Fibroblast of lung (primary cell): ENCODE measurements at regions not wholly inside any gene's neighbourhood (a gene's known extent, or its start where the extent isn't known, plus 50 kb on each side); places are given as distances from the start of the nearest gene placed in this dataset.

Experiments
- DNase-seq, 2 donors: peaks; one replicate each; pipeline versions ENCODE4 v3.0.0 to v3.0.0-alpha.2; 2010; ENCODE audit warnings: low read depth in 2 of 2
- H2AFZ ChIP-seq: 2 replicates; pipeline ENCODE4 v1.5.1; 2012; ENCODE audit warnings: low read length, control low read depth, inconsistent platforms
- H3K27ac ChIP-seq: 2 replicates; pipeline ENCODE4 v1.5.1; 2011; ENCODE audit warnings: low read length, control low read depth; ENCODE audit not compliant: insufficient read depth
- H3K27me3 ChIP-seq: 2 replicates; pipeline ENCODE4 v1.5.1; 2011; ENCODE audit warnings: mild to moderate bottlenecking, low read length; ENCODE audit not compliant: control insufficient read depth, insufficient read depth
- H3K36me3 ChIP-seq: 2 replicates; pipeline ENCODE4 v1.5.1; 2011; ENCODE audit warnings: low read length; ENCODE audit not compliant: control insufficient read depth, insufficient read depth
- H3K4me1 ChIP-seq: 2 replicates; pipeline ENCODE4 v1.5.1; 2011; ENCODE audit warnings: low read length; ENCODE audit not compliant: control insufficient read depth, insufficient read depth; ENCODE audit errors: extremely low read depth
- H3K4me2 ChIP-seq: 2 replicates; pipeline ENCODE4 v1.5.1; 2011; ENCODE audit warnings: low read length, control low read depth; ENCODE audit not compliant: insufficient read depth; ENCODE audit errors: extremely low read depth
- H3K4me3 ChIP-seq, 4 experiments: fragments of 200-600 bp in 1 of 4; sonication (generic) in 1 of 4; replicated peaks in 1 of 4; 2 replicates each; pipeline ENCODE4 v1.5.1; 2011 to 2016; ENCODE audit warnings: low read length in 4 of 4, low read depth in 3 of 4, mild to moderate bottlenecking in 3 of 4, control low read depth in 2 of 4, inconsistent platforms in 1 of 4, mixed read lengths in 1 of 4; ENCODE audit not compliant: insufficient read depth in 1 of 4; ENCODE audit errors: control extremely low read depth in 1 of 4
- H3K79me2 ChIP-seq: 2 replicates; pipeline ENCODE4 v1.5.1; 2012; ENCODE audit warnings: mild to moderate bottlenecking, low read length, inconsistent platforms; ENCODE audit not compliant: control insufficient read depth, insufficient read depth
- H3K9ac ChIP-seq: 2 replicates; pipeline ENCODE4 v1.5.1; 2011; ENCODE audit warnings: mild to moderate bottlenecking, low read length, control low read depth; ENCODE audit not compliant: insufficient read depth
- H3K9me3 ChIP-seq: 2 replicates; pipeline ENCODE4 v1.5.1; 2012; ENCODE audit warnings: low read depth, low read length; ENCODE audit not compliant: control insufficient read depth, insufficient read depth
- H4K20me1 ChIP-seq: 2 replicates; pipeline ENCODE4 v1.5.1; 2011; ENCODE audit warnings: low read length; ENCODE audit not compliant: control insufficient read depth, insufficient read depth; ENCODE audit errors: extremely low read depth
- CTCF ChIP-seq, 2 donors: IDR thresholded peaks in 1 of 2; conservative IDR thresholded peaks in 1 of 2; 1 replicate in 1 of 2; 2 replicates in 1 of 2; pipeline ENCODE4 v1.5.1; 2011 to 2012; ENCODE audit warnings: low read length in 2 of 2, control low read depth in 1 of 2, inconsistent platforms in 1 of 2, low read depth in 1 of 2, mild to moderate bottlenecking in 1 of 2
- EZH2 ChIP-seq: IDR thresholded peaks from 2 replicates; pipeline ENCODE4 v1.5.1; 2012; ENCODE audit warnings: low read length, control low read depth, mild to moderate bottlenecking; ENCODE audit errors: missing control alignments

GRCh38 chr3:148330542-148330941 lies 367.2 kb upstream of the AGTR1 start:
- Histone ChIP-seq H3K27me3 (no peaks in the 10 kb centered on the region), H4K20me1 (no peaks in the 10 kb centered on the region), H3K9me3 (no peaks in the 10 kb centered on the region), H3K36me3 (no peaks in the 10 kb centered on the region), H3K4me2 (no peak overlapping the region), H2AFZ (no peak overlapping the region), H3K79me2 (no peaks in the 10 kb centered on the region), H3K4me3 (no peak overlapping the region), H3K27ac (no peak overlapping the region), H3K9ac (no peak overlapping the region), H3K4me1 (no peaks in the 10 kb centered on the region)
- TF ChIP-seq CTCF (conservative IDR thresholded peaks at IDR 0.05 in 1 of 2, IDR thresholded peaks at IDR 0.05 in 1 of 2; ENCODE audit: low read depth in 1 of 2, low read length in 2 of 2) (no peak), EZH2 (no peak)
- DNase-seq = no peak

GRCh38 chr3:148331081-148331846 lies 366.4 kb upstream of the AGTR1 start:
- H3K4me2 ChIP-seq = peak overlapping the region; percentile 37
- peak overlapping the region; percentile 12 for H2AFZ ChIP-seq
- no peaks in the 10 kb centered on the region for H3K4me1 ChIP-seq
- H3K4me3 ChIP-seq = no peak overlapping the region
- H3K79me2 ChIP-seq = no peaks in the 10 kb centered on the region
- H3K27ac ChIP-seq = no peak overlapping the region
- TF ChIP-seq CTCF (conservative IDR thresholded peaks at IDR 0.05 in 1 of 2, IDR thresholded peaks at IDR 0.05 in 1 of 2; ENCODE audit: low read depth in 1 of 2, low read length in 2 of 2) (no peak), EZH2 (no peak)
- H3K9me3 ChIP-seq = no peaks in the 10 kb centered on the region
- H4K20me1 ChIP-seq = no peaks in the 10 kb centered on the region
- peak in 1 of 2 donors; percentile 45 for DNase-seq
- no peaks in the 10 kb centered on the region for H3K36me3 ChIP-seq
- H3K27me3 ChIP-seq = no peaks in the 10 kb centered on the region
- H3K9ac ChIP-seq = no peak overlapping the region

- Histone ChIP-seq H2AFZ (no peak overlapping the region), H3K36me3 (no peaks in the 10 kb centered on the region), H4K20me1 (no peaks in the 10 kb centered on the region), H3K9ac (no peak overlapping the region), H3K27me3 (no peaks in the 10 kb centered on the region), H3K79me2 (no peaks in the 10 kb centered on the region), H3K4me2 (no peak overlapping the region), H3K27ac (no peak overlapping the region), H3K4me3 (no peak overlapping the region), H3K4me1 (no peaks in the 10 kb centered on the region), H3K9me3 (no peaks in the 10 kb centered on the region)
- TF ChIP-seq CTCF (conservative IDR thresholded peaks at IDR 0.05 in 1 of 2, IDR thresholded peaks at IDR 0.05 in 1 of 2; ENCODE audit: low read depth in 1 of 2, low read length in 2 of 2) (no peak), EZH2 (no peak)
- no peak for DNase-seq
Measured at GRCh38 chr3:148332509-148332908, 365.2 kb upstream of the AGTR1 start.
